Femur (tissue), 1 donor: ENCODE measurements at regions not wholly inside any gene's neighbourhood (a gene's known extent, or its start where the extent isn't known, plus 50 kb on each side); places are given as distances from the start of the nearest gene placed in this dataset.
"Not testable (repeated sequence)": the region's sequence is repeated elsewhere in the genome, so short reads cannot be mapped to it uniquely, and the experiment has no call there.

Experiments used
- DNase-seq: peaks from one replicate; pipeline ENCODE4 v3.0.0-alpha.2; 2017

GRCh38 chr17:53017227-53017626 is 805.5 kb upstream of the KIF2B start:
- no peak for DNase-seq

- DNase-seq: no peak
Observed at GRCh38 chr17:53016085-53016484, 806.6 kb upstream of the KIF2B start.

- no peak for DNase-seq
Observed at GRCh38 chr17:53012364-53012763, 810.4 kb upstream of the KIF2B start.

GRCh38 chr17:53006006-53006405 is 816.7 kb upstream of the KIF2B start:
- no peak for DNase-seq

GRCh38 chr17:53004902-53005301 is 817.8 kb upstream of the KIF2B start:
- no peak for DNase-seq

GRCh38 chr17:52995881-52996280 is 826.8 kb upstream of the KIF2B start:
- no peak for DNase-seq

- no peak for DNase-seq
Observed at GRCh38 chr17:52995147-52995546, 827.6 kb upstream of the KIF2B start.

- DNase-seq: no peak
Observed at GRCh38 chr17:52986056-52986662, 827.6 kb upstream of the CA10 start.

- DNase-seq: no peak
Observed at GRCh38 chr17:52982331-52982730, 823.8 kb upstream of the CA10 start.

- DNase-seq: no peak
Observed at GRCh38 chr17:52979921-52980320, 821.4 kb upstream of the CA10 start.

GRCh38 chr17:52965856-52966255 is 807.3 kb upstream of the CA10 start:
- DNase-seq: no peak

- DNase-seq: not testable (repeated sequence)
Observed at GRCh38 chr17:52961751-52962150, 803.2 kb upstream of the CA10 start.

- DNase-seq: no peak
Observed at GRCh38 chr17:52957411-52957810, 798.9 kb upstream of the CA10 start.

- DNase-seq: no peak
Observed at GRCh38 chr17:52947418-52947817, 788.9 kb upstream of the CA10 start.

- no peak for DNase-seq
Observed at GRCh38 chr17:52938623-52939230, 780.2 kb upstream of the CA10 start.

- DNase-seq: no peak
Observed at GRCh38 chr17:52930581-52930980, 772.1 kb upstream of the CA10 start.

GRCh38 chr17:52930145-52930544 is 771.6 kb upstream of the CA10 start:
- no peak for DNase-seq

GRCh38 chr17:52923658-52924057 is 765.1 kb upstream of the CA10 start:
- DNase-seq: no peak

- no peak for DNase-seq
Observed at GRCh38 chr17:52899235-52899634, 740.7 kb upstream of the CA10 start.

- DNase-seq: no peak
Observed at GRCh38 chr17:52895272-52895671, 736.8 kb upstream of the CA10 start.

GRCh38 chr17:52892334-52892733 is 733.8 kb upstream of the CA10 start:
- DNase-seq: no peak

GRCh38 chr17:52885882-52886281 is 727.4 kb upstream of the CA10 start:
- DNase-seq: no peak

- DNase-seq: not testable (repeated sequence)
Observed at GRCh38 chr17:52883907-52884491, 725.5 kb upstream of the CA10 start.

GRCh38 chr17:52846767-52847166 is 688.3 kb upstream of the CA10 start:
- DNase-seq: not testable (repeated sequence)

GRCh38 chr17:52841971-52842370 is 683.5 kb upstream of the CA10 start:
- no peak for DNase-seq
